ENCODE measurements at regions not wholly inside any gene's neighbourhood (a gene's known extent, or its start where the extent isn't known, plus 50 kb on each side); places are given as distances from the start of the nearest gene placed in this dataset.

GRCh38 chr12:77477907-77478533 lies 352.7 kb upstream of the NAV3 start:
- TF ChIP-seq CTCF (IDR thresholded peaks at IDR 0.05): no peak
- TF ChIP-seq EZH2 (IDR thresholded peaks at IDR 0.05; ENCODE audit: borderline replicate concordance, insufficient read depth, low read depth, low read length, poor library complexity, severe bottlenecking): no peak
